Esophagus muscularis mucosa (tissue), 4 donors: ENCODE measurements at regions not wholly inside any gene's neighbourhood (a gene's known extent, or its start where the extent isn't known, plus 50 kb on each side); places are given as distances from the start of the nearest gene placed in this dataset.

Source experiments
- DNase-seq: peaks from one replicate; pipeline ENCODE4 v3.0.0-alpha.2; 2017; ENCODE audit errors: extremely low spot score
- H3K27ac ChIP-seq, 4 donors: fragments of 200-600 bp; sonication (generic); replicated peaks in 1 of 4; 1 replicate in 3 of 4; 2 replicates in 1 of 4; pipeline ENCODE4 v1.5.1; 2016 to 2019; ENCODE audit warnings: mild to moderate bottlenecking in 1 of 4
- H3K27me3 ChIP-seq, 4 donors: fragments of 200-600 bp; sonication (generic); one replicate each; pipeline versions ENCODE4 v1.5.1 to v1.6.0; 2016 to 2019
- H3K36me3 ChIP-seq, 4 donors: fragments of 200-600 bp; sonication (generic); one replicate each; pipeline ENCODE4 v1.5.1; 2016 to 2019
- H3K4me1 ChIP-seq, 4 donors: fragments of 200-600 bp; sonication (generic); one replicate each; pipeline ENCODE4 v1.5.1; 2016 to 2019
- H3K4me3 ChIP-seq, 4 donors: fragments of 200-600 bp; sonication (generic); 1 replicate in 2 of 4; 2 replicates in 2 of 4; pipeline ENCODE4 v1.5.1; 2016 to 2019; ENCODE audit warnings: mild to moderate bottlenecking in 4 of 4, moderate library complexity in 1 of 4
- H3K9me3 ChIP-seq, 4 donors: fragments of 200-600 bp; sonication (generic); 1 replicate in 3 of 4; 2 replicates in 1 of 4; pipeline ENCODE4 v1.5.1; 2016 to 2019
- CTCF ChIP-seq, 3 experiments: fragments of 200-600 bp in 2 of 3; fragments of 450-650 bp in 1 of 3; sonication (generic) in 2 of 3; IDR thresholded peaks; one replicate each; pipeline ENCODE4 v1.5.1; 2017 to 2019; ENCODE audit warnings: antibody characterized with exemption in 3 of 3, mild to moderate bottlenecking in 2 of 3, moderate library complexity in 1 of 3
- EP300 ChIP-seq: sonication (generic); formaldehyde crosslinking; IDR thresholded peaks from one replicate; pipeline ENCODE4 v1.6.1; 2017; ENCODE audit warnings: antibody characterized with exemption
- POLR2A ChIP-seq: fragments of 450-650 bp; IDR thresholded peaks from one replicate; pipeline ENCODE4 v1.6.1; 2017; ENCODE audit warnings: antibody characterized with exemption, moderate library complexity, mild to moderate bottlenecking, low read depth
- POLR2AphosphoS5 ChIP-seq, 2 donors: sonication (generic); formaldehyde crosslinking; IDR thresholded peaks; one replicate each; pipeline ENCODE4 v1.6.1; 2017; ENCODE audit warnings: antibody characterized with exemption in 2 of 2
- WGBS: methylation state at CpG from one replicate; pipeline ENCODE4 v1.1.5; 2018; 5-methylcytosine and 5-hydroxymethylcytosine counted together
- intact Hi-C: fragments of 100-400 bp; cut with DNase I; formaldehyde crosslinking; loops from one replicate; pipeline ENCODE4 v1.15.1; 2023

- Histone ChIP-seq H3K9me3 (no peaks in the 10 kb centered on the region), H3K27ac (no peak overlapping the region), H3K27me3 (no peaks in the 10 kb centered on the region), H3K36me3 (no peaks in the 10 kb centered on the region), H3K4me1 (peaks cover 0 to 11% (median 9%) of the 10 kb centered on the region in 4 donors), H3K4me3 (no peak overlapping the region)
- WGBS, result 93% methylated on average over 4 of the region's 4 CpGs
- intact Hi-C loops, result no loop called here
- no peak for DNase-seq
- TF ChIP-seq CTCF (IDR thresholded peaks at IDR 0.05) (no peak), POLR2AphosphoS5 (IDR thresholded peaks at IDR 0.05) (no peak), EP300 (no peak), POLR2A (no peak)
Measured at GRCh38 chr4:174434455-174434854, 87.8 kb downstream of the HPGD start.

GRCh38 chr4:174430576-174430975 lies 91.7 kb downstream of the HPGD start:
- 72% methylated on average over 4 of the region's 4 CpGs for WGBS
- TF ChIP-seq POLR2A (no peak), EP300 (no peak), CTCF (IDR thresholded peaks at IDR 0.05) (no peak), POLR2AphosphoS5 (IDR thresholded peaks at IDR 0.05) (no peak)
- Histone ChIP-seq H3K9me3 (no peaks in the 10 kb centered on the region), H3K36me3 (no peaks in the 10 kb centered on the region), H3K4me3 (no peak overlapping the region), H3K27me3 (no peaks in the 10 kb centered on the region), H3K27ac (no peak overlapping the region), H3K4me1 (no peaks in the 10 kb centered on the region)
- DNase-seq, result no peak
- intact Hi-C loops, result no loop called here

- no peak overlapping the region for H3K27ac ChIP-seq
- H3K9me3 ChIP-seq, result no peaks in the 10 kb centered on the region
- no peak for DNase-seq
- no peak for TF ChIP-seq POLR2A
- TF ChIP-seq CTCF (IDR thresholded peaks at IDR 0.05), result no peak
- no peak for TF ChIP-seq EP300
- no peak for TF ChIP-seq POLR2AphosphoS5 (IDR thresholded peaks at IDR 0.05)
- no peak overlapping the region for H3K4me3 ChIP-seq
- no peaks in the 10 kb centered on the region for H3K27me3 ChIP-seq
- no peaks in the 10 kb centered on the region for H3K36me3 ChIP-seq
- WGBS, result 88% methylated on average over 1 of the region's 1 CpG
- intact Hi-C loops, result no loop called here
- H3K4me1 ChIP-seq, result no peaks in the 10 kb centered on the region
Measured at GRCh38 chr4:174429701-174430410, 92.4 kb downstream of the HPGD start.

GRCh38 chr4:174427571-174428140 lies 94.6 kb downstream of the HPGD start:
- H3K27me3 ChIP-seq, result no peaks in the 10 kb centered on the region
- TF ChIP-seq CTCF (IDR thresholded peaks at IDR 0.05), result no peak
- no peak for TF ChIP-seq EP300
- TF ChIP-seq POLR2A, result no peak
- TF ChIP-seq POLR2AphosphoS5 (IDR thresholded peaks at IDR 0.05), result no peak
- no peak overlapping the region for H3K27ac ChIP-seq
- 84% methylated on average over 4 of the region's 4 CpGs for WGBS
- H3K4me3 ChIP-seq, result no peak overlapping the region
- no peaks in the 10 kb centered on the region for H3K36me3 ChIP-seq
- intact Hi-C loops, result no loop called here
- DNase-seq, result no peak
- peaks cover 7 to 12% (median 10%) of the 10 kb centered on the region in 4 donors for H3K4me1 ChIP-seq
- no peaks in the 10 kb centered on the region for H3K9me3 ChIP-seq

- no peaks in the 10 kb centered on the region for H3K36me3 ChIP-seq
- no peaks in the 10 kb centered on the region for H3K27me3 ChIP-seq
- WGBS, result 94% methylated on average over 1 of the region's 1 CpG
- TF ChIP-seq POLR2AphosphoS5 (IDR thresholded peaks at IDR 0.05) (no peak), POLR2A (no peak), EP300 (no peak), CTCF (IDR thresholded peaks at IDR 0.05) (no peak)
- peaks cover 7 to 12% (median 10%) of the 10 kb centered on the region in 4 donors for H3K4me1 ChIP-seq
- DNase-seq, result no peak
- H3K27ac ChIP-seq, result no peak overlapping the region
- no peaks in the 10 kb centered on the region for H3K9me3 ChIP-seq
- intact Hi-C loops, result no loop called here
- H3K4me3 ChIP-seq, result no peak overlapping the region
Measured at GRCh38 chr4:174425669-174426068, 96.6 kb downstream of the HPGD start.
